ENCODE measurements at regions not wholly inside any gene's neighbourhood (a gene's known extent, or its start where the extent isn't known, plus 50 kb on each side); places are given as distances from the start of the nearest gene placed in this dataset.
"Not testable (repeated sequence)": the region's sequence is repeated elsewhere in the genome, so short reads cannot be mapped to it uniquely, and the experiment has no call there.

DNA sequence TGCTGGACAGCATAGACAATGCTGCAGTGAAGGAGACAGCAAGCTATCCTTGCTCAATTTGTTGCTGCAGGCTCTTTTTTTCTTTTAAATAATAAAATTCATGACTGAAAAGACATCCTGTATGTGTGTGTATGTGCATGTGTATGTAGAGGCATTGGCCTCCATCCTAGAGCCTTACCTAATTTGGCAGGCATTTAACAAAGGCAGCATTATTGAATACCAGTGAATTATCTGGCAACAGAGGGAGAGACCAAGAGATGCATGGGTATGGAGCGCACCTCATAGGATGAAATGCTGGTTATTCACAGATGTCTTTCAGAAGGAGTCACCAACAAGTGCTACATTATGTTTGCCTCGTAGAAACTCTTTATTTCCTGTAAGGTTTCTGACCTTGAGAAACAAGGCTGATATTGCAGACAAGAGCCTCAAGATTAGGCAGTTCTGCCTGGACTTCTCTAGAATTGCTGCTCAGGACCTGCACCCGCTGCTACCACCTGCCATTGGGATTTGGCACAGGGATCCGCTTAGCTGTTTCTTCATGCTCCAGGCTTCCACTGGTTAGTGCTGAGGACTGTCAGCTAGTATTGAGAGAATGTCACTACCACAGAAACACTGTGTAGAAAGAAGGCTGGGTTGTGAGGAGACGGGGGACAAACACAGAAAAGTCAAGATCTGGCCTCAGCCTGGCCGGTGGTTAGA is 247.7 kb upstream of the RFX3 start:
- no peak for DNase-seq (ENCODE audit: low spot score)

DNA sequence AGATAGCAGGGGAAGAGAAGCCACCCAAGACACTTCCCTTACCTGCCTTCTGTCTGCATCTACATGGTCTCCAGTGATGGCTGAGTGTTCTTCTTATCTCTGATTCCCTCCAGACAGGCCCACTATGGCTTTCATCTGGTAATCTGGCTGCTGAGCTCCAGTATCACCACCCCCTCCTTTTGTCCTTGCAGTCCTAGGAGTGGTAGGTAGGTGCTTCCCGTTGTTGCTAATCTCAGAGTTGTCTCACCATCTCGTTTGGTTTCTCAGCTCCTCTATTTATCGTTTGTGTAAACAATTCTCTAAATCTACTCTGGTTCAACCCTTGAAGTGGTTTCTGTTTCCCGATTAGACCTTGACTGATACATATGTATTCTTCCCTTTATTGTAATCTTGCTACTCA is 243.8 kb upstream of the RFX3 start:
- DNase-seq (ENCODE audit: low spot score) = no peak

DNA sequence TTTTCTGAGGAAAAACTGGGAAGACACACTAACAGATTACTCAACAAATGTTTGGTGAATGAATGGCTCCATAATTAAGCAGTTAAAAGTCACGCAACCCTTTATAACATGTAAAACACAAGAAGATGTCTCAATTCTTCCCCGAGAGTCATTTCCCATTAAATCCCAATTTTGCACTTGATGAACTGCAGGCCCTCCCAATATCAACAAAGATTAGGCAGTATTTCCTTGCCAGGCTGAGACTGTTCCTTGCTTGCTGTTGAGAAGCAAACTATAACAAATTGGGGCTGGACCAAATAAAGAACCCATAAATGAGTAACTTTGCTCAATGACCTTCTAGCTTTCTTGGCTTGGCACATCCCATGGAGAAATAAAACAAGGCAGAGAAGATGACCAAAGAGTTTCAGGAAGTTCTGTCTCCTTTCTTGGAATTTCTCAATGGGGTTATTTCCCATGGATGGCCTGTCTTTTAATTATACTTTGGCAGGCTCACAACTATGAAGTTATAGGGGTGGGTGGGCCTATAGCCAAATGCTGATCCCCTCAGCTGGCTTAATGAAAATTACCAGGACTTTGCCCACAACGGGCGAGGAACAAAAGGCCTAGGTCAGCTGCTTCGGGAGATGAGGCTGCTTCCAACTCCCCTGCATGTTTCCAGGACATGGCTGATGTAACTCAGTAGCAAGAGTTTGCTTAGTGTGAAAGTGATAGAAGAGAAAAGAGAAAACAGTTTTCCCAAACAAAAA is 243.1 kb upstream of the RFX3 start:
- no peak for DNase-seq (ENCODE audit: low spot score)

DNA sequence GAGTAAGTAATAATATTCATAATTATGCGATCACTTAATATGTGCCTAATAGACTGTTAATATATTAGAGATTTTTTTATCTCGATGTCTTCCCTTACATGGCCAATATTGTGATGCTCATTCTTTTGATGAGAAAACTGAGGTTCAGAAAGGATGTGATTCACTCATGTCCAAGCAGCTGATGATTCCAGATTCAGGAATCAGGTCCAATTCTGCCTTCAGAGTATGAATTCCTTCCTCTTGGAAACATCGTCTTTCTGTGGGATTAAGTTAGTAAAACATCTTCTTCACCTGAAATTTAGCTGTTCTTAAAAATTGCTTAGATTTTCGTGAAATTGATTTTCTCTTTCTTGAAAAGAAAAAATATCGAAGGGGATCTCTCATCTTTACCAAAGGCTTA is 242.5 kb upstream of the RFX3 start:
- no peak for DNase-seq (ENCODE audit: low spot score)

DNA sequence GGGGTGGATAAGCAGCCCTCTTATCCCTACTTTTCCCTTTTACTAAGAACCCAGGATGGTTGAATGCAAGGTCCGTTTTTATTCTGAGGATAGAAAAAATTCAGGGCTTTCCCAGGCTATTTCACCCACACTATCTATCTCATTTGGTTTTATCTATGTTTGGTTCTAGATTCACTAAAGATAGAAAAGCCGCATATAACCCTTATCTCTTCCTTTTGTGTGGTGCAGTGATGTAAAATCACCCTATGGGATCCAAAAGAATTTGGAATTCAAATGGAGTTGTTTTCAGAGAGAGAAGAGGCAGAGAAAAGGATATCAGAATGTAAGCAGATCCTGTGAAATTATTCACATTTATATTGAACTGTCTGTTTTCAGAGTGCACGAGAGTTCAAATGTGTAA is 236.3 kb upstream of the RFX3 start:
- DNase-seq (ENCODE audit: low spot score) = no peak

DNA sequence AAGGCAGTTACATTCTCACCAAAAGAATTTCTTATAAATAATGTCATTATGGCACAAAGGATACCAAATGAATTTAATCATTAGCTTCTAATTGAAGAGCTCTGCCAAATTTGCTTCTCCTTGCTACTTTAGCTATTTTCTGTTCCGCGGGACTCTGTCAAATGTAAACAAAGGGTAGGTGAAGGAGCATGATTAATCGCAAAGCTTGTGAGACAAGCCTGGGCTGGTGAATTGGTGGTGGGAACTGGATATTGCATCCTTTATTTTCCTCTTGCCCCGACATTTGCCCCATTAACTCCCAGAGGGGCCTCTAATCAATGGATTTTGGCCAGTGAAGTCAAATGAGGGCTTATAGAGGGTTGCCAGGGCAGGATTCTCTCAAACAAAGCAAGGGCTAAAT is 234.2 kb upstream of the RFX3 start:
- DNase-seq (ENCODE audit: low spot score) = no peak

DNA sequence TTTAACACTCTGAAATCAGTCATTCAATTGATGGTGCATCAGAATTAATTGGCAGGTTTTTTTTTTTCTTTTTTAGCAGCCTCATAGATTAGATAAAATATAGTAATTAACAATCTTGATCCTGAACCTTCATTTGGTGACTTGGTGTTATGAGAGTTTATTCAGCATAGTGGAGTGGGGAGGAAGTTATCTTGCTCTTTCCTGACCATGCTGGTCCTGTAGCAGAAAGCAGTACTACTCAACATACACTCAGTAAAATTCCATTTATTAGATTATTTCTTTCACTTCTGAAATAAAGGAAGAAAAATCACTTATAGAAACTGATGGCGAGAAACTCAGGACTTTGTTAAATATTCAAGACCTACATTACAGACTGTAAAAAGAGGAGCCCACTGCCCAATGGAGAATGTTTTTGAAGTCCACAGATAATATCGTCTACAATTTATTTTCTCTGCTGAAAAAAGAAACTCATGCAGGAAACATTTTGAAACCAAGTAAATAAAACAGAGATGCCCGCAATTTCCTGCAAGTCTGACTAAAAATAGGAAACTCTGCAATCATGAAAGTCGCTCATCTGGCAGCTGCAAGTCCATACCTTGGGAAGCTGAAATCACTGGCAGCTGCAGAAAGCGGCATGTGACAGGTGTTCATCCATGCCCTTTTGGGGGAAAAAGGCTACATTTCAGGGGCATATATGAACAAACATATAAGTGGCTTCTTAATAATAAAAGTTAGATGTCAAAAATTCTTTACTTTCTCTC is 233.2 kb upstream of the RFX3 start:
- no peak for DNase-seq (ENCODE audit: low spot score)

DNA sequence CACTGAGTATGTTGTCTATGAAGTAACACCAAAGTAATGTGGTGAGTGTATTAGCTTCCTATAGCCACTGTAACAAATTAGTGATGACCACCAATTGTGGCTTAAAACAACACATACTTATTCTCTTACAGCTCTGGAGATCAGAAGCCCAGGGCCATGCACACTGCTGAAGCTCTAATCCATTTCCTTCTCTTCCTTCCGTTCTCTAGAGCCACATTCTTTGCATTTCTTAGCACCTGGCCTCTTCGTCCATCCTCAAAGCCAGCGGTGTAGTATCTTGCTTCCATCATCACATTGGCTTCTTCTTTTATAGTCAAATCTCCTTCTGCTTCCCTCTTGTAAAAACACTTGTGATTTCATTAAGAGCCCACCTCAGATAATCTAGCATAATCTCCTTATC is 230.3 kb upstream of the RFX3 start:
- DNase-seq (ENCODE audit: low spot score) = no peak

DNA sequence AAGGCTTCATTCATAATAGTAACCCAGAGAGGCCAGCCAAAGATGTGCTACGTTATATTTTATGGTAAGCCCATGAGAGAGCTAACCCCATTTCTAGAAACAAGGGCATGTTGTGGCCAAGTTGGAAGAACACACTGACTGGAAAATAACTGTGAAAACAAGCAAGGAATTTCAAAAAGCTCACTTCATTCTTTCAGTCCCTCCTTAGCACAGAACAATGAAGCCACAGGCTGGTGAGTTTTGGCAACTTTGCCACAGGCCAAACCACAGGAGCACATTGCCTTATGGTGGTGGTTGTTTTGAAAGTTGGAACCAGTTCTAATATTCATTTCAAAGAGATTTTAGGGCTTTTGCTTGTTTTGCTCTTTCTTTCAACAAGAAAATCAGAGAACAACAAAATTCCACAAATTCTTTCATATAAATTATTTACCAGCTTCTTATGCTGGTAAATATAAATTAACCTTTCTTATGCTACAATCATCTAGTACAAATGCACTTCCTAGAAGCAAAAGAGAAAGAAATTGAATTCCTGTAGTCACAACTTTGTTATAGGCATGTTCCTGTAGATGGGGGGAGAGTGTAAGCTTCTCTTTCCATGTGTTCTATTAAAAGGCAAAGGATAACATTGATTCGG is 225.4 kb upstream of the RFX3 start:
- no peak for DNase-seq (ENCODE audit: low spot score)

DNA sequence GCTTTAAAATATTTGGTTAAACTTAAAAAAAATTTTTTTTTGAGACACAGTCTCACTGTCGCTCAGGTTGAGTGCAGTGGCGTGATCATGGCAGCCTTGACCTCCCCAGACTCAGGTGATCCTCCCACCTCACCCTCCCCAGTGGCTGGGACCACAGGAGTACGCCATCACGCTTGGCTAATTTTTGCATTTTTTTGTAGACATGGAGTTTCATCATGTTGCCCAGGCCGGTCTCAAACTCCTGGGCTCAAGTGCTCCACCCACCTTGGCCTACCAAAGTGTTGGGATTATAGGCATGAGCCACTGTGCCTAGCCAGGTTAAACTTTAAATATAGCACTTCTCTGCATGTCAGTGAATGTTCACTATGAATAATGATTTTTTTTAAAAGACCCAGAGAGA is 224.5 kb upstream of the RFX3 start:
- DNase-seq (ENCODE audit: low spot score) = no peak

DNA sequence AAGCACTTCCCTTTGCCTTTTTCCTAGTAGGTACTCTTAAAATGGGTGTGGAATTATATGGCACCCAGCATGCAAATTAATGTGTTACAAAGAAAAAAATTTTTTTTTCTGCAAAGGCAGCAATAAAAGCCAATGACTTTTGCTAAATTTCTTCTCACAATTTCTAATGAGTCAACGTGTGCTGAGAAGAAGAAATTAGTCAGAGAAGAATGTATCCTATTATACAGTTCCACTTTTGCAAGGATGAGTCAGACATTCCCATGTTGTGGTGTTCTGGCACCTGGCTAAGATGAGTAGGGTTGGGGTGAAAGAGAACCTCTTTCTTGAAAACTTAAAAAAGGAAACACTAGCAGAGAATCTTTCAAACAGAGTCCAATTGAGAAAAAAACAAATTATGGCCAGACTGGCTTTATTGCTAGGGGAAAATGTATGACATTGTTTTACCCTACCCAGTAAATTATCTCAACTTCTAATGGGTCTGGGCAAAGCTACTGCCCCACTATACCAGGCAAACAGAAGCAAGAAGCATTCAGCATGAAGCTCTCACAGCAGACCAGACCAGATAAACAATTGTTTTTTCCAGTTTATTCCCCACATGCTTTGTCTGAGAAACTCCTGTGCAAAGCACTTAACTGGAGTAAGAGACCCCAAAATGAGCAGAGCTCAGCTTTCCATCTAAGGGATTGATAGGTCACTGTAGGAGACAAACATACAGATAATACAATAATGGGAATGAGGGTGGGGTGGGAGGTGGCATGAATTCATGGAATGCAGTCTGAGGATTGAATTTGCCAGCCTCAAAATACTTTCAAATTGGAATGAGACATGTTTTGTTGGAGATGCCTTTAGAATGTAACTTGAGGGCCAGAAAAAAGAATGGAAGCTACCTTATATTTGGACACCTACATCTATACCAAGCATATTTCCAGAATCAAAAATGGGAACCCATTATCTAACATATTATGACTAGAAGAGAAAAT is 220.8 kb upstream of the RFX3 start:
- DNase-seq (ENCODE audit: low spot score) = no peak

DNA sequence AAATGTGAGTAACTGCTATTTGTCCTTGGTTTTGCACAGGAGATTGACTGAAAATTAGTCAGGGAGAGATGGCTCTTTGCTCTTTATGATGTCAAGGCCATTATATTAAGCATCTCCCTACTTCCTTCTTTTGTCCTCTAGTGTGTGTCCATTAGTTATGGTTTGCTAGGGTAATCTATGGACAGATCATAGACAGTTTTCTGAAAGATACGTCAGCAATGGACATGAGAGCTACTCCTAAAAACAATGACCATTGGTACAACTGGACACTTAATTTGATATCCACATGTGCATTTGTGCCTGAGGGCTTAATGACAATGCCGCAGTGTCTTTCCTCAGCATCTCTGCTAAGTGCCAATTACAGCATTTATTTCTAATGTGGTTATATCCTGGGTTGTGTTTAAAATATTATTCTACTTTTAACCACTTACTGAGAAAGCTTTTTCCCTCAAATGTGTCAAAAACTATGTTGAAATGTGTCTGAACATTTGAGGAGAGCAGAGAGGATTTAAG is 218.2 kb upstream of the RFX3 start:
- DNase-seq (ENCODE audit: low spot score) = no peak

DNA sequence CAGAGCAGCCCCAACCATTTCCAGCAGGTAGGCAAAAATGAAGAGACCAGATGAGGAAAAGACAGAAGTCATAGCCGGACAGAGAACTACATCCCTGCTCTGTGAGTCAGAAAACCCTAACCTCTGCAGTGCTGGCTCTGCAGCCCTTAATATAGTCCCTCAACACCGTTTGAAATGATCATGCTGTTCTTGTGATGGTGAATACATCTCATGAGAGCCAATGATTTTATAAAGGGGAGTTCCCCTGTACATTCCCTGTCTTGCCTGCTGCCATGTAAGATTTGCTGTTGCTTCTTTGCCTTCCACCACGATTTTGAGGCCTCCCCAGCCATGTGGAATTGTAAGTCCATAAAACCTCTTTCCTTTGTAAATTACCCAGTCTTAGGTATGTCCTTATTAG is 216.8 kb upstream of the RFX3 start:
- DNase-seq (ENCODE audit: low spot score) = no peak

DNA sequence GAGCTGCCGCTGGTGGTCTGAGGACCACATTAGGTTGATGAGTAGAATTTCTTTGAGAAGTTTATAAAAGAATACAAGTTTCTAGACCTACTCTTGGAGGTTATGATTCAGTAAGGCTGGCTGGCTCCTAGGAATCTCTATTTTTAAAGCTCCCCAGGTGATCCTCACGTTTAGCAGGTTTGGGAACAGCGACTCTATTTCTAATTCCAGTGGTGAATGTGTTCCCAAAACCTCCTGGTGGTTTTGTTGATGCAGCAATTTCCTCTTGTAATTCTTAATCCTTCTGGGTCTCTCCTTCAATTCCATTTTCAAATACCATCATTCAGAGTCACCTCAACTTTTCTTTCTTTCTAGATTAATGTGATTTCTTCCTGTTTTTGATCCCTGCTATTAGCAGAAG is 215.9 kb upstream of the RFX3 start:
- no peak for DNase-seq (ENCODE audit: low spot score)

DNA sequence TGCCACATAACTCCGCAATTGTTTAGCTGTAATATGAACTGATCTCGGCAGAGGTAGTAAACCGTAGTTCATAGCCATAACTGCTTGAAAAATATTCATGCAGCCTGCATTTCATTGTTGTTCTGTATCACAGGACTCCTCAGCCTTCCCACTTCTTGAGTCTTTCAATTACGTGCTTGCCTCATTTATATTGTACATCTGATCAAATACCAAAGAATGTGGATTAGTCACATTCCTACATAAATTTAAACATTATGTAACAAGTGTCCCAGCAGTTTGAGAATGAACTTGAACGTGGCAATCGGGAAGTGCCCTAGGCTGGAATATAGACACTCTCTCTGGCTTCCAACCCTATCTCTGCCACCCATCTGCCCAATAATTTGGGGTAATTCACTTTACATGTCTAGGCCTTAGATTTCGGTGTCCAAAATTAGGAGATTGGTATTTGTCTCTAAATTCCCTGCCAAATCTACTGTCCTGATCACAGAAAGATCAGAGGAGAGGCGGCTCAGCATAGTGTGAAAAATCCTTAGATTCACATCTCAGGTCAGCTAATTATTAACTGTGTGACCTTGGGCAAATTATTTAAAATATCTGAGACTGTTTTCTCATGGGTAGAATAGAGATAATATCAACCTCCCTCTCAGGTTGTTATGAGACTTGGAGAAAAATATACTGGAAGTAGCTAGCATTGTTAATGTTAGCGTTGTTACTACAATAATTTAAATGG is 215.1 kb upstream of the RFX3 start:
- no peak for DNase-seq (ENCODE audit: low spot score)

DNA sequence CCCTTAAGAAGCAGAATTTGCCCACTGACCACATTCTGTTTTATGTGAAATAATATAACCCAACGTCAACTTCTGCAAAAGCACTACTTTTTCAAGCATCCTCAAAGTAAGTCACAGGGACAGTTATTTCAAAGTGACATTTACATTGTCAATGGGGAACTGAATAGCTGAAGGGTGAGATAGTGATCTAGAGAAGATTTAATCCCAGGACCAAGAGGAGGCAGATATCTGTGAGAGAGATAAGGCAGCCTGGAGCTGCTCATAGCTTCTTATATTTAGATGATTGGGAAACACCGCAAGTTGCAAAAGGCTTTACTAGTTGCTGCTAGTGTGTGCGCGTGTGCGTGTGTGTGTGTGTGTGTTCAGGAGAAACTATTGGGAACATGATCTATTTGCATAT is 210.4 kb upstream of the RFX3 start:
- DNase-seq (ENCODE audit: low spot score) = no peak

DNA sequence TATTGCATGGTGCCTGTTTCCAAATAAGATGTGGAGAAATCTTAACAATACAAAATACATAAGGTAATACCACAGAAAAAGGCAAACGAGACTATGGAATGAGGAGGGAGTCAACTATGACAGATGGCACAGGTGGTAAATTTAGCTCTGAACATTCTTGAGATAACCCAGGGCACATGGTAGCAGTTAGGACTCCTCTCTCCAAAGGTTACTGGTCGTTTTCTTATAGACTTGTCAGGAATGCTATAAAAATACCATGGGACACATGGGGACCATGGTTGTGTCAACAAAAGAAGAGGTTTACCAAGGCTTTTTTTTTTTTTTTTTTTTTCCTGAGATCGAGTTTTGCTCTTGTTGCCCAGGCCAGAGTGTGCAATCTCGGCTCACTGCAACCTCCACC is 209.4 kb upstream of the RFX3 start:
- no peak for DNase-seq (ENCODE audit: low spot score)

DNA sequence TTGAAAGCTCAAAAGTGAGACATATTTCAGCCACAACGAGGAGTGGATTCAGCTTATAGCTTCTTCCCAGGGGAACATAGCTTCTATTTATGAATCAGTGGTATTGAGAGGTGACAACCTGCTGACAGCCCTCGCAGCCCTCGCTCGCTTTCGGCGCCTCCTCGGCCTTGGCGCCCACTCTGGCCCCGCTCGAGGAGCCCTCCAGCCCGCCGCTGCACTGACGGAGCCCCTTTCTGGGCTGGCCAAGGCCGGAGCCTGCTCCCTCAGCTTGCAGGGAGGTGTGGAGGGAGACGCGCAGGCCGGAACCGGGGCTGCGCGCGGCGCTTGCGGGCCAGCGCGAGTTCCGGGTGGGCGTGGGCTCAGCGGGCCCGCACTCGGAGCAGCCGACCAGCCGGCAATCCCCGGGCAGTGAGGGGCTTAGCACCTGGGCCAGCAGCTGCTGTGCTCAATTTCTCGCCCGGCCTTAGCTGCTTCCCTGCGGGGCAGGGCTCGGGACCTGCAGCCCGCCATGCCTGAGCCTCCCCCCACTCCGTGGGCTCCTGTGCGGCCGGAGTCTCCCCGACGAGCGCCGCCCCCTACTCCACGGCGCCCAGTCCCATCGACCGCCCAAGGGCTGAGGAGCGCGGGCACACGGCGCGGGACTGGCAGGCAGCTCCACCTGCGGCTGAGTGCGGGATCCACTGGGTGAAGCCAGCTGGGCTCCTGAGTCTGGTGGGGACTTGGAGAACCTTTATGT is 207.9 kb upstream of the RFX3 start:
- not testable (repeated sequence) for DNase-seq (ENCODE audit: low spot score)

DNA sequence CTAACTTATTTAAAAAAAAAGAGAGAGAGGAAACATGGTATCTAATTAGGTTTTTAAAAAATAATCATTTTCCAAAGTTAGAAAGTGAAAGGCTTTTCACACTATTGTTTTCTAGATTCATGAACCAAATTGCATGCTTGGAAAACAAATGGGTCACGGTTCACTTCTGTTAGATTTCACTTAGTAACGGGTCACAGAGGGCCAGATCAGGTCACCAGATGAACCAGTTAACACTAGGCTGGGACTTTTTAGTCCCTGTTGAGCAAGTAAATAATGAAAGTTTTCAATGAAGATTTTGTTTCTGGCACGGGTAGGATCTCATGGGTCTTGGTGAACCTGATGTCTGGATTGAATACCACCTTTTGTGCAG is 207.2 kb upstream of the RFX3 start:
- DNase-seq (ENCODE audit: low spot score) = no peak
